ENCODE measurements at regions not wholly inside any gene's neighbourhood (a gene's known extent, or its start where the extent isn't known, plus 50 kb on each side); places are given as distances from the start of the nearest gene placed in this dataset.
"Not testable (repeated sequence)": the region's sequence is repeated elsewhere in the genome, so short reads cannot be mapped to it uniquely, and the experiment has no call there.

DNA sequence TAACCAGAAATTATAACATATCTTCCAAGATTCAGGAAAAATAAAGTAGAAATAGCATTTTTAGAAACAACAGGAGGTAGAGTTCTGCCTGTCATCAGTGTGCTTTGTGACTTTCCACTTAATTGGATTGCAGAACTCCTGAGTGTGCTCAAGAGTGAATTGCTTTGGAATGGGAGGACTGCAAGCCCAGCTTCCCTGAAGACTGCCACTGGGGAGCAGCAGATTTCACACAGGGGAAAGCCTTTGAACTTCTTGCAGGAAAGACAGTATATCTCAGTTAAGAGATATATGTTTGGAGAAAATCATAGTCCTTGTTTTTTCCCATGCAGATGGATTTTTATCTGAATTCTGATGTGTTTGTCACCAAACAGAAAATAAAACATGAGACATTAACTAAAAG is 124.5 kb downstream of the TMEM168 start:
- H3K9me3 ChIP-seq, result no peaks in the 10 kb centered on the region
- no peaks in the 10 kb centered on the region for H3K27me3 ChIP-seq
- H3K36me3 ChIP-seq (ENCODE audit: low read depth, missing control alignments), result no peaks in the 10 kb centered on the region
- no peak overlapping the region for H3K27ac ChIP-seq
- TF ChIP-seq POLR2A (IDR thresholded peaks at IDR 0.05) (no peak), CTCF (IDR thresholded peaks at IDR 0.05) (no peak)
- H3K4me1 ChIP-seq, result no peaks in the 10 kb centered on the region
- H3K4me3 ChIP-seq, result no peak overlapping the region
- peak; percentile 23 for DNase-seq
- intact Hi-C loops (cut with DNase I; ENCODE audit: low total_unique reads), result no loop called here

GRCh38 chr7:112668561-112668960 is 121.6 kb downstream of the TMEM168 start:
- Histone ChIP-seq H3K4me1 (no peaks in the 10 kb centered on the region), H3K27me3 (no peaks in the 10 kb centered on the region), H3K9me3 (no peaks in the 10 kb centered on the region), H3K4me3 (no peak overlapping the region), H3K27ac (no peak overlapping the region), H3K36me3 (ENCODE audit: low read depth, missing control alignments) (no peaks in the 10 kb centered on the region)
- TF ChIP-seq CTCF (IDR thresholded peaks at IDR 0.05) (no peak), POLR2A (IDR thresholded peaks at IDR 0.05) (no peak)
- WGBS, 2 donors, result 70 to 72% methylated on average over 1 of the region's 1 CpG
- no peak for DNase-seq
- intact Hi-C loops (cut with DNase I; ENCODE audit: low total_unique reads), result no loop called here

DNA sequence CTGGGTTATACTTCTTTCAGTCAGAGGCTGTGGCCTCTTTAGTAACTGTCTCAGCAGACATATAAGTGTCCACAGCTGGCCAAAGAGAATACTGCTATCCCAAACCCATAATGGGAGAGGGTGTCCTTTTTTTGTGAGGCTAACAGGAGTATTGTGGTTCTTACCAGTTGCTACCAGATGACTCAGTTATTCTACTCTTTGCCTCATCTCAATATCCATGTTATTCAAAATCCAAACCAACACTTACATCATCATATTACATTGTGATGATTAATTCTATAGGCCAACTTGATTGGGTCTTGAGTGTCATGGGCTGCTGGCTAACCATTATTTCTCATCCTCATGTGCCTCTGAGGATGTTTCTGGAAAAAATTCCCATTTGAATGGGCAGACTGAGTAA is 120.9 kb downstream of the TMEM168 start:
- intact Hi-C loops (cut with DNase I; ENCODE audit: low total_unique reads), result no loop called here
- Histone ChIP-seq H3K36me3 (ENCODE audit: low read depth, missing control alignments) (no peaks in the 10 kb centered on the region), H3K4me3 (no peak overlapping the region), H3K4me1 (no peaks in the 10 kb centered on the region), H3K27ac (no peak overlapping the region), H3K9me3 (no peaks in the 10 kb centered on the region), H3K27me3 (no peaks in the 10 kb centered on the region)
- TF ChIP-seq CTCF (IDR thresholded peaks at IDR 0.05), result no peak
- TF ChIP-seq POLR2A (IDR thresholded peaks at IDR 0.05), result no peak
- no peak for DNase-seq

DNA sequence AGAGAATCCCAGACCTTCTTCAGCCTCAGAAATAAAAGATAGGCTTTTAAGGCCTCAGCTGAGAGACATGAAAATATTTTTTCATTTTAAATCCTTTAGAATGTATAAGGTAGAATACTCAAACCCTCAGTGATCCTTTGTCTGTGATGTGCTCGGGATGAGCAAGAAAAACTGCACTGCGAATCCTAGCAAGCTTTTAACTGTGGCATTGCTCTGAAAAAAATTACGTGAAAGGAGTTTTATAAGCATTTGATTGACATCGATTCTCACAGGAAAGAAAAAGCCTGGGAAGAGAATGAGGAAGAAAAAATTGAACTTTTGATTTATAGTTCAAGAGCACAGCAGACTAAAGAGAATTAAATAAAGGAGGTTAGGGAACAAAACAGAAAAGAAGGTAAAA is 120.0 kb downstream of the TMEM168 start:
- no peak for DNase-seq
- no peaks in the 10 kb centered on the region for H3K27me3 ChIP-seq
- TF ChIP-seq CTCF (IDR thresholded peaks at IDR 0.05), result no peak
- TF ChIP-seq POLR2A (IDR thresholded peaks at IDR 0.05), result no peak
- no peaks in the 10 kb centered on the region for H3K9me3 ChIP-seq
- H3K4me1 ChIP-seq, result no peaks in the 10 kb centered on the region
- H3K27ac ChIP-seq, result no peak overlapping the region
- H3K4me3 ChIP-seq, result no peak overlapping the region
- intact Hi-C loops (cut with DNase I; ENCODE audit: low total_unique reads), result no loop called here
- no peaks in the 10 kb centered on the region for H3K36me3 ChIP-seq (ENCODE audit: low read depth, missing control alignments)
- WGBS, 2 donors, result 91 to 92% methylated on average over 4 of the region's 4 CpGs

DNA sequence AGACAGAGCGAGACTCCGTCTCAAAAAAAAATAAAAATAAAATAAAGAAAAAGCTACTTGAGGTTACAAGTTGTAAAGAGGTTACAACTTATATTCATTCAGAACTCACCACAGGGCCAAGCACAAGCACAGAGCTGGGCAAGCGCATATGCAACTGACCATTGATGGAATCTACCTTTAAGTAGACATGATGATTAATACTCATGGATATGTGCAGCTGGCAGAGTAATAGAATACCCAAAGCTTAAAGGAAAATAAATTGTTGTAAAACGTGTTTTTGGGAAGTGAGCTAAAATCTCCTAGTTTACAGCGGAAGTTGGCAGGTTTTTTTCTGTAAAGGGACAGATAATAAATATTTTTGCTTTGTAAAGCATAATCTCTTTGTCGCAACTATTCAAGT is 111.6 kb downstream of the TMEM168 start:
- DNase-seq, result no peak
- H3K27me3 ChIP-seq, result no peaks in the 10 kb centered on the region
- no peaks in the 10 kb centered on the region for H3K9me3 ChIP-seq
- H3K27ac ChIP-seq, result no peak overlapping the region
- H3K4me1 ChIP-seq, result no peaks in the 10 kb centered on the region
- intact Hi-C loops (cut with DNase I; ENCODE audit: low total_unique reads), result no loop called here
- 45 to 75% methylated on average over 6 of the region's 6 CpGs for WGBS, 2 donors
- no peaks in the 10 kb centered on the region for H3K36me3 ChIP-seq (ENCODE audit: low read depth, missing control alignments)
- H3K4me3 ChIP-seq, result no peak overlapping the region
- TF ChIP-seq CTCF (IDR thresholded peaks at IDR 0.05) (no peak), POLR2A (IDR thresholded peaks at IDR 0.05) (no peak)

DNA sequence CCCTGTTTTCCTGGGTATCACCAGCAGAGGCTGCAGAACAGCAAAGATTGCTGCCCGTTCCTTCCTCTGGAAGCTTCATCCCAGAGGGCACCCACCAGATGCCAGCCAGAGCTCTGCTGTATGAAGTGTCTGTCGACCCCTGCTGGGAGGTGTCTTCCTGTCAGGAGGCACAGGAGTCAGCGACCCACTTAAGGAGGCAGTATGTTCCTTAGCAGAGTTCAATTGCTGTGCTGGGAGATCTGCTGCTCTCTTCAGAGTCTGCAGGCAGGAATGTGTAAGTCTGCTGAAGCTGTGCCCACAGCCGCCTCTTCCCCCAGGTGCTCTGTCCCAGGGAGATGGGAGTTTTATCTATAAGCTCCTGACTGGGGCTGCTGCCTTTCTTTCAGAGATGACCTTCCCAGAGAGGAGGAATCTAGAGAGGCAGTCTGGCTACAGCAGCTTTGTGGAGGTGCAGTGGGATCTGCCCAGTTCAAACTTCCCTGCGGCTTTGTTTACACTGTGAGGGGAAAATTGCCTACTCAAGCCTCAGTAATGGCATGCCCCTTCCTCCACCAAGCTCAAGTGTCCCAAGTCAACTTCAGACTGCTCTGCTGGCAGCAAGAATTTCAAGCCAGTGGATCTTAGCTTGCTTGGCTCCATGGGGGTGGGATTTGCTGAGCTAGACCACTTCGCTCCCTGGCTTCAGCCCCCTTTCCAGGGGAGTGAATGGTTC is 100.6 kb downstream of the TMEM168 start:
- H3K36me3 ChIP-seq (ENCODE audit: low read depth, missing control alignments); H3K4me1 ChIP-seq; H3K27ac ChIP-seq; intact Hi-C loops (cut with DNase I; ENCODE audit: low total_unique reads); H3K4me3 ChIP-seq; H3K27me3 ChIP-seq; DNase-seq; H3K9me3 ChIP-seq: not testable (repeated sequence)
- 58 to 65% methylated on average over 4 to 6 of the region's 6 CpGs for WGBS, 2 donors

Data from testis (tissue), 2 donors.